IPS DF 4.7 (cell line): ENCODE measurements at regions not wholly inside any gene's neighbourhood (a gene's known extent, or its start where the extent isn't known, plus 50 kb on each side); places are given as distances from the start of the nearest gene placed in this dataset.

Experiments
- DNase-seq: peaks from one replicate; pipeline ENCODE4 v3.0.0-alpha.2; 2013; ENCODE audit warnings: low spot score; ENCODE audit errors: extremely low read depth

GRCh38 chr3:156620901-156621300, 53.5 kb upstream of the TIPARP start:
- no peak for DNase-seq

GRCh38 chr3:156620260-156620659, 54.1 kb upstream of the TIPARP start:
- DNase-seq = no peak

- DNase-seq = no peak
Observed at GRCh38 chr3:156619376-156619775, 55.0 kb upstream of the TIPARP start.

- no peak for DNase-seq
Observed at GRCh38 chr3:156617781-156618180, 56.6 kb upstream of the TIPARP start.

- no peak for DNase-seq
Observed at GRCh38 chr3:156617145-156617544, 57.2 kb upstream of the TIPARP start.

GRCh38 chr3:156615592-156616173, 58.7 kb upstream of the TIPARP start:
- no peak for DNase-seq

- no peak for DNase-seq
Observed at GRCh38 chr3:156614642-156615511, 59.5 kb upstream of the TIPARP start.

- DNase-seq = no peak
Observed at GRCh38 chr3:156612903-156613302, 58.0 kb upstream of the SSR3 start.

- DNase-seq = no peak
Observed at GRCh38 chr3:156611870-156612494, 57.1 kb upstream of the SSR3 start.

GRCh38 chr3:156610154-156610553, 55.2 kb upstream of the SSR3 start:
- DNase-seq = no peak

- no peak for DNase-seq
Observed at GRCh38 chr3:156609546-156609945, 54.6 kb upstream of the SSR3 start.

- no peak for DNase-seq
Observed at GRCh38 chr3:156608601-156609514, 53.9 kb upstream of the SSR3 start.

- no peak for DNase-seq
Observed at GRCh38 chr3:156606729-156607128, 51.8 kb upstream of the SSR3 start.

- DNase-seq = peak; percentile 69
Observed at GRCh38 chr3:156605686-156606605, 51.0 kb upstream of the SSR3 start.

- DNase-seq = no peak
Observed at GRCh38 chr3:156604642-156605144, 49.8 kb upstream of the SSR3 start.
